GM19463 (cell line): ENCODE measurements at regions not wholly inside any gene's neighbourhood (a gene's known extent, or its start where the extent isn't known, plus 50 kb on each side); places are given as distances from the start of the nearest gene placed in this dataset.
"Not testable (repeated sequence)": the region's sequence is repeated elsewhere in the genome, so short reads cannot be mapped to it uniquely, and the experiment has no call there.

Source experiments
- ATAC-seq: cut with Tn5 transposase; IDR thresholded peaks from one replicate; pipeline ENCODE4 v1.9.1; 2021; ENCODE audit warnings: mild to moderate bottlenecking, moderate library complexity; ENCODE audit not compliant: unreplicated experiment

DNA sequence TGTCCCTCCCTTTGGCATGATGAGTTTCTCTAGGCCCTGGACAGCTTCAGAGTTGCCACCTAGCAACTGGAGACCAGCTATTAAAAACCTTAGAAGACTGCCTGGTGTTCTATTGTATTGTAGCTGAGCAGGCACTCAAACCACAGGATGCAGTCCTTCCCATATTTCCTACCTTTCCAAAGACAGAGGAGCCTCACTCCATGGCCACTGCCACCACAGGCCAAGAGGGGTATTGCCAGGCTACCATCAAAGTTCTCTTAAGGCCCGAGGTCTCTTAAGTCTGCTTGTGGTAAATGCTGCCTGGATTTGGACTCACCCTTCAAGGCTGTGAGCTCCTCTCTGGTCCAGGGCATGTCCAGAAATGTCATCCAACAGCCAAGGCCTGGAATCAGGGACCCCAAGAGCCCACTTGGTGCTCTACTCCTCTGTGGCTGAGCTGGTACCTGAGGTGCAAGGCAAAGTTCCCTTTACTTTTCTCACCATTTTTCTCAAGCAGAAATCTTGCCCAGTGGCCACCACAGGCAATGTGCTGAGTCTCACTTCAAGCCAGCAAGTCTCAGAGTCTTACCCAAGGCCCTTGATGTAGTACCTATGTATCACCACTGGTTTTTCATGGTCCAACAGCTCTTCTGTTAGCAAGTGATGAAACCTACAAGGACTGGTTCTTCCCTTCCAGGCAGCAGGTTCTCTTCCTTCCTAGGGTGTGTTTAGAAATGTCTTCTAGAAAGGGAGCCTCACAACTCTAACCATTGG is 269.4 kb downstream of the AMY1C start:
- no peak for ATAC-seq

- ATAC-seq, result no peak
Measured at GRCh38 chr1:104019675-104020049, 270.0 kb downstream of the AMY1C start.

DNA sequence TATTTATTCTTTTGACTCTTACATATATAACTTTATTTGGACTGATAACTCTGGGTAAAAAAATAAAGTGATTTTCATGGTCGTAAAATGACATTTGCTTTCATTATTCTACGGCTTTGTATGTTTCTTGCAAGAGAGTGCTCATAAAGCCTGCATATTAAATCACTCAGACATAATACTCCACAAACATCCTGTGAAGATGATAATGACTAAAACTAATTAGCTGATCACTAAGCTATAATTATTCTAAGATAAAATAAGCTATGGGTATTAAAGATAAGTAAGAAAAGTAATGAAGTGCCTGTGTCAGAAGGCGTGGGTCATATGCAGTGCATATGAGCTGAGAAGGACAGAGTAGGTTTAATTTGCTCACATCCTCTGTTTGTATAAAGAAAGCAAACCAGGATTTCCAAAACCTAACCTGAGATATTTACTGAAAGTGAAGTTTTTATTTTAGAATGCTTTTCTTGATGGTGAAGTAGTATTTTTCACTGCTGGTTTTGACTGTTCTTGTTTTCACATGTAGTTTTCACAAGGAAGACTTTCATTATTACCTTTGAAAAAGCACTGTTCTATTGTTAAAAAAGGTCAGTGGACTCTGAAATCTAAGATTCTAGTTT is 278.8 kb downstream of the AMY1C start:
- peak; percentile 46 for ATAC-seq

DNA sequence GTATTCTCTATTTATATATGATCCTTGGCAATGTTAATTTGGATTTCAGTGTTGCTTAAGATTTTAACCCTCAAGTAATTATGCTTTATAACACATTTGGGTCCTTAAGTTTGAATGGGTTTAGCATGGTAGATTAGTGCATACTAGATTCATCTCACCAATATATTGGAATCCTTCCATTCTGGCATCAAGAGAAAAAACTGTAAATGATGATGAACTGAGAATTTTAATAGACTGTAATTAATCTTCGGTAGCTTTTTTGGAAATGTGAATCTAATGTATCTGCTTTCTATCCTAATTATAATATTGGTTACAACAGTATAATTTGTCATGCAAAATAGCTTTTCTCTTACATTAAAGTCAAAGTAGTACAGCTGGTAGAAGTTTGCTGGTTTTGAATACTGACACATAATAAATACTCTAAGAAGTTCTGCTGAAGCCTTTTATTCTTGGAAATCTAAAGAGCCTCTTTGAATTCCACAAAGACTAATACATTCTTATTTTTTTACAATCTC is 279.8 kb downstream of the AMY1C start:
- ATAC-seq, result no peak

GRCh38 chr1:104056786-104057185 is 307.1 kb downstream of the AMY1C start:
- ATAC-seq, result no peak

GRCh38 chr1:104057219-104057898 is 307.7 kb downstream of the AMY1C start:
- ATAC-seq, result not testable (repeated sequence)

- ATAC-seq, result not testable (repeated sequence)
Measured at GRCh38 chr1:104061637-104062036, 311.9 kb downstream of the AMY1C start.

DNA sequence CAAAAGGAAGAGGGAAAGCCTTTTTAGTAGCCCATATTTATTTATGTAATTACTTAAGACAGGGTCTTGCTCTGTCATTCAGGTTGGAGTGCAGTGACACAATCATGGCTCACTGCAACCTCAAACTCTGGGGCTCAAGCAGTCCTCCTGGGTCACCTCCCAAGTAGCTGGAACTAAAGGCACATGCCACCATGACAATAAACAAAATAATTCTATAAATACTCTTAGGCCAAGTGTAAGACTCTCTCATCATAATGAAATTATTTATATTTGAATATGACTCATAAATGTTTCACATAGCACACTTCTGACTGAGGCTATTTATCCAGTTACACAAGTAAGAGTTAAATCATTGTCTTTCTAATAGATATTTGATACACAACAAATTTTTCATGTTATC is 314.7 kb downstream of the AMY1C start:
- ATAC-seq, result no peak

DNA sequence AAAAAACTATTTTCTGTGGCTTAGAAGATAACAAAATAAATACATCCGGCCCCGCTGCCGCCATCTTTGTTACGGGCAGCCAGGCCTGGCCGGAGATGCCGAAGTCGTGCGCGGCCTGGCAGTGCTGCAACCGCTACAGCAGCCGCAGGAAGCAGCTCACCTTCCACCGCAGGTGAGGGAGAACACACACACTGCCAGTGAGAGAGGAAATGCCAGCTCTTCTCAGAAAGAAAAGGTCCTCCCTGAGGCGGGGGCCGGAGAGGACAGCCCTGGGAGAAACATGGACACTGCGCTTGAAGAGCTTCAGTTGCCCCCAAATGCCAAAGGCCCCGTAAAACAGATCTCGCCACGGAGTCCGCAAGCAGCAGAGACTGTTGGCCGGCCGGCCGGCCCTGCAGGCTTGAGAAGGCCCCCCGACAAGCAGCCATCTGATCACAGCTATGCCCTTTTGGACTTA is 323.2 kb downstream of the AMY1C start:
- ATAC-seq, result no peak

DNA sequence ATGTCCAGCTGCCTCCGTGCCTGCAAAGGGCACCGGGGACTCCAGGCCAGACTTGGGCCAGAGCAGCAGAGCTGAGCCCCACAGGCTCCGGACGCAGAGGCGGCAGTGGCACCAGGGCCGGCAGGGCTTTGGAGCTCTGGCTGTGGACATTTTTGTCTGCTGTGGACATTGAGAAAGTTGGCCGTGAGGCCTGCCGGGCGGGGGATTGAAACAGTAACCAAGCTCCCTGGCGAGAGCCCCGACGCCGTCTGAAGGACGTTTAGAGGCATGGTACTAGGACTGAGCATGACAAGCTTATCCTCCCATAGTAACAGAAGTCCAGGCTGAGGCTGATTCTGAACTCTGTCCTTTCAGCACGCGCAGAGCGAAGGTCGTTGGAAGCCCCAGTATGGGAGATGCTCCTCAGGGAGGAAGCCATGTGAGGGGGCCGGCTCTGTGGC is 323.8 kb downstream of the AMY1C start:
- ATAC-seq, result no peak

GRCh38 chr1:104082221-104082620 is 332.5 kb downstream of the AMY1C start:
- ATAC-seq, result no peak

GRCh38 chr1:104084380-104084779 is 334.7 kb downstream of the AMY1C start:
- ATAC-seq, result no peak

DNA sequence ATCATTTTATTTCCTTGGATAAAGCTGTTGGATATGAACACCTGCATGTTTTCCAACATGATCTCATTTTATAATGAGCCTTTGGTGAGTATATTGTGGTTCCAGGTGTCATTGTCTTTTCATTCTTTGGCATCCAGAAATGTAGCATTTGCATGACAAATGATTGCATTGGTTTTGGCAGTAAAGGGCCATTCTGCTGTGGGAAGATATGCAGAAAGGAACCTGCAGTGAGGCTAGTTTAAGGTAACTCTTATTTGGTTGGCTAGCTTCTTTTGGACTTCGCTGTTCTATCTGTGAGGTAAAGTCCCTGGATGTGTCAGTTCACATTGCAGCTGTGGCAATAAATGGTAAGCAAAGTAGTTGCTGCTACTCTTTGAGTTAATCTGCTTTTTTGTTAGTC is 343.0 kb downstream of the AMY1C start:
- no peak for ATAC-seq

DNA sequence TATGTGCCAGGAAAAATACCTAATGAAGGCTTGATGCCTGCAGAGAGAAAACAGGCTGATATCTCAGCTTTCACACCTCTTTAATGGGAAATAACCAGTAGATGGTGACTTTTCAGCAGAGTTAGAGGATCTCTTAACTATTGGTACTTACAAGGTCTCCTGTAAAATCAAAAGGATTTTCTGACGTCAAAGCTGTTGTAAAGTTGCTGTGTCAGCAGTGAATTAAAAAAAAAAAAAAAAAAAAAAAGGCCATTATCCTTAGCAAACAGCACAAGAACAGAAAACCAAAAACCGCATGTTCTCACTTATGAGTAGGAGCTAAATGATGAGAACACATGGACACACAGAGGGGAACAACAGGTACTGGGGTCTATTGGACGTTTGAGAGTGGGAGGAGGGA is 349.1 kb downstream of the AMY1C start:
- ATAC-seq, result no peak

GRCh38 chr1:104100115-104100514 is 350.4 kb downstream of the AMY1C start:
- no peak for ATAC-seq

- ATAC-seq, result no peak
Measured at GRCh38 chr1:104105465-104105864, 355.8 kb downstream of the AMY1C start.

DNA sequence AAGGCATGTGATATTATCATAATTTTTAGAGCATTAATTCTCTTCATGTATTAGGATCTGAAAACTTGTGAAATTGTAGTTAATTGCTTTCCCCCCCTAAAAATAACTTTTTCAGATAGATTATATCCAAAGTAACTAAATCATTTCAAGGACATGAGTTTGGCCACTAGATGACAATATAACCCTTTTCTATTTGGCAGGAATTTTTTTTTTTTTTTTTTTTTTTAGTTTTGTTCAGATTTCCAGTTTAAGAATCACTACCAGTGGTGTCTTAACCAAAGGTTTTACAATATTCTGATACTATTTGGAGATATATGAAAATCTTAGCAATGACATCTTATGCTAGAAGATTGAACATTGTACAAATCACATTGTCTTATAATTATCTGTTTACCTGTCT is 370.8 kb downstream of the AMY1C start:
- no peak for ATAC-seq

DNA sequence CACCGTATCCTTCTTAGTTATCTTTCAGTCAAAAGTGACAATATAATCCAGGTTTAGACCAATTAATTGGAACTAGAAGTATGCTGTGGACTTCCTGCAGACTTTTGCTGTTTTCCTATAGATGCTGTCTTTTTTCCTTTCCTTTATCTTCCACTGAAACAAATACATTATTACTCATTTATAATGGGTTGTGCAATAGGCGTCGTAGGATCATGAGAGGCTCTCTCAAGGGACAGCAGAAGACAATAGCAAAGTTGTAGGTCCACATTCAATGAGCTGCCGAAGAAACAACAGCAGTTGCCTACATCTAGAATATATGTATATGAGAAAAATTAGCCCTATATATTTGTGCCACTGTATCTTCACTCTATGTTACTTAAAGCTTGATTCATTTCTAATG is 371.6 kb downstream of the AMY1C start:
- ATAC-seq, result no peak

DNA sequence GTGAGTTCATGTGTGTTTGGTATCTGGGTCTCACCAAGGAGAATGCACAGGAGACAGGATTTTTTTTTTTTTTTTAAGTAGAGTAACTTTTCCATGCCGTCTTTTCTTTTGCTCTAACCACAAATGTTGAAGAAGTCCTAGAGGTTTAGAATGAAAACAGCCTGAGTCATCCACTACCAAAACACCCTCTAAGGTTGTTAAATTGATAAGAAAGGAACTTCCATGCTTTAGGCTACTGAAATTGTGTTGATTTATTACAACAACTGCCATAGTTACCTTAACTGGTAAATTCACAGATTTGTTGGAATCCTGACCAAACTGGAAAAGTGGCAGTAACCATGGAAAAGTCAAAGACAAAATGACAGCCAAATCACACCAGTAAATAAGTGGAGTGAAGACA is 375.6 kb downstream of the AMY1C start:
- ATAC-seq, result no peak

GRCh38 chr1:104125970-104126369 is 376.3 kb downstream of the AMY1C start:
- ATAC-seq, result no peak

DNA sequence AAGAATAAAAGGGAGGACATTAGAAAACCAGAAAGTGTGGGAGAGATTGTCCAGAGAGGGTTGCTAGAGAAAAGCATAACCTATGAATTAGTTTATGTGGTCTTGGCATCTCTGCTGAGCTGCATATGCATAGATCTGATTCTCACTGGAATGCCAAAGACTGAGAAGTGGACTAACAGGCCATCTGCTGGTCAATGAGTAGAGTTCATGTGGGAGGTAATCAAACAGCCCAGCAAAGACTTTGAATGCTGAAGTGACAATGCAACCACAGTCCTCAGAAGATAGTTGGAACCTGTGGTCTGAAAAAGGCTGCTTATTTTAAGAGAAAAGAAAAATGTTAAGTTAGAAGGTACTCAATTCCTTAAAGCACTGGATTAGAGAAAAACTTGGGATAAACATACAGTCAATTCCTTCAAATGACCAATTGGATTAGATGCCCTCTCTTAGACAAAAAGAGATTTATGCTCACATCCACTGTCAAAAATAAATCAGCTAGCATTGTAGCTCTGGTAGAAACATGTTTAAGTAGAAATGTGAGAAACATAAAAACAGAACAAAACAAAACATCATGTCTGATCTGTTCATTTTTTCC is 382.8 kb downstream of the AMY1C start:
- peak; percentile 48 for ATAC-seq
